HFFc6 (cell line): ENCODE measurements at regions not wholly inside any gene's neighbourhood (a gene's known extent, or its start where the extent isn't known, plus 50 kb on each side); places are given as distances from the start of the nearest gene placed in this dataset.

ENCODE experiments used
- DNase-seq: peaks from one replicate; pipeline ENCODE4 v3.0.0-alpha.2; 2018
- H3K27ac Mint-ChIP-seq: 2 replicates; pipeline ENCODE4 v1.8.0; 2020; ENCODE audit warnings: mild to moderate bottlenecking, mixed read lengths
- H3K27me3 Mint-ChIP-seq: 2 replicates; pipeline ENCODE4 v1.8.0; 2021; ENCODE audit warnings: mild to moderate bottlenecking, moderate library complexity, mixed read lengths; ENCODE audit not compliant: insufficient read depth
- H3K36me3 Mint-ChIP-seq: 2 replicates; pipeline ENCODE4 v1.8.0; 2021; ENCODE audit warnings: low read depth, mixed read lengths
- H3K4me1 Mint-ChIP-seq: 2 replicates; pipeline ENCODE4 v1.8.0; 2020; ENCODE audit warnings: low read depth, mixed read lengths
- H3K4me3 Mint-ChIP-seq: 2 replicates; pipeline ENCODE4 v1.8.0; 2020; ENCODE audit warnings: mild to moderate bottlenecking, moderate library complexity, mixed read lengths
- H3K9me3 Mint-ChIP-seq: 2 replicates; pipeline ENCODE4 v1.8.0; 2020; ENCODE audit warnings: mild to moderate bottlenecking, mixed read lengths
- CTCF ChIP-seq: fragments of 200-600 bp; sonication (generic); IDR thresholded peaks from 2 replicates; pipeline ENCODE4 v1.5.0; 2021; ENCODE audit warnings: antibody characterized with exemption, mild to moderate bottlenecking

- Mint-ChIP-seq H3K27me3 (no peaks in the 10 kb centered on the region), H3K4me3 (no peak overlapping the region), H3K4me1 (no peaks in the 10 kb centered on the region), H3K36me3 (no peaks in the 10 kb centered on the region), H3K9me3 (peaks cover 27% of the 10 kb centered on the region), H3K27ac (no peak overlapping the region)
- TF ChIP-seq CTCF = no peak
- no peak for DNase-seq
These were observed 183.2 kb upstream of the STAC start for GRCh38 chr3:36197151-36197550.

GRCh38 chr3:36201546-36201945 lies 178.8 kb upstream of the STAC start:
- Mint-ChIP-seq H3K4me3 (no peak overlapping the region), H3K36me3 (no peaks in the 10 kb centered on the region), H3K27me3 (peaks cover 5% of the 10 kb centered on the region), H3K27ac (no peak overlapping the region), H3K4me1 (no peaks in the 10 kb centered on the region), H3K9me3 (peaks cover 29% of the 10 kb centered on the region)
- no peak for TF ChIP-seq CTCF
- DNase-seq = no peak

- TF ChIP-seq CTCF = no peak
- Mint-ChIP-seq H3K4me3 (no peak overlapping the region), H3K4me1 (no peaks in the 10 kb centered on the region), H3K27ac (no peak overlapping the region), H3K36me3 (no peaks in the 10 kb centered on the region), H3K9me3 (peaks cover 24% of the 10 kb centered on the region; the same call in 1 of the 2 replicates), H3K27me3 (peaks cover 5% of the 10 kb centered on the region)
- no peak for DNase-seq
These were observed 173.2 kb upstream of the STAC start for GRCh38 chr3:36206956-36207580.

GRCh38 chr3:36210840-36211651 lies 169.3 kb upstream of the STAC start:
- H3K4me1 Mint-ChIP-seq = no peaks in the 10 kb centered on the region
- H3K9me3 Mint-ChIP-seq = peaks cover 15% of the 10 kb centered on the region; the same call in 1 of the 2 replicates
- no peak overlapping the region for H3K27ac Mint-ChIP-seq
- H3K27me3 Mint-ChIP-seq = peaks cover 5% of the 10 kb centered on the region
- H3K36me3 Mint-ChIP-seq = no peaks in the 10 kb centered on the region
- no peak for TF ChIP-seq CTCF
- H3K4me3 Mint-ChIP-seq = no peak overlapping the region
- DNase-seq = no peak

GRCh38 chr3:36211652-36211999 lies 168.7 kb upstream of the STAC start:
- TF ChIP-seq CTCF = no peak
- DNase-seq = no peak
- no peak overlapping the region for H3K4me3 Mint-ChIP-seq
- H3K27me3 Mint-ChIP-seq = no peaks in the 10 kb centered on the region
- H3K27ac Mint-ChIP-seq = no peak overlapping the region
- H3K4me1 Mint-ChIP-seq = no peaks in the 10 kb centered on the region
- no peaks in the 10 kb centered on the region for H3K36me3 Mint-ChIP-seq
- peaks cover 10% of the 10 kb centered on the region; the same call in 1 of the 2 replicates for H3K9me3 Mint-ChIP-seq
